ENCODE measurements at regions not wholly inside any gene's neighbourhood (a gene's known extent, or its start where the extent isn't known, plus 50 kb on each side); places are given as distances from the start of the nearest gene placed in this dataset.
A peak's percentile ranks its signal among the peaks of the same experiment; 100 is the strongest.

DNA sequence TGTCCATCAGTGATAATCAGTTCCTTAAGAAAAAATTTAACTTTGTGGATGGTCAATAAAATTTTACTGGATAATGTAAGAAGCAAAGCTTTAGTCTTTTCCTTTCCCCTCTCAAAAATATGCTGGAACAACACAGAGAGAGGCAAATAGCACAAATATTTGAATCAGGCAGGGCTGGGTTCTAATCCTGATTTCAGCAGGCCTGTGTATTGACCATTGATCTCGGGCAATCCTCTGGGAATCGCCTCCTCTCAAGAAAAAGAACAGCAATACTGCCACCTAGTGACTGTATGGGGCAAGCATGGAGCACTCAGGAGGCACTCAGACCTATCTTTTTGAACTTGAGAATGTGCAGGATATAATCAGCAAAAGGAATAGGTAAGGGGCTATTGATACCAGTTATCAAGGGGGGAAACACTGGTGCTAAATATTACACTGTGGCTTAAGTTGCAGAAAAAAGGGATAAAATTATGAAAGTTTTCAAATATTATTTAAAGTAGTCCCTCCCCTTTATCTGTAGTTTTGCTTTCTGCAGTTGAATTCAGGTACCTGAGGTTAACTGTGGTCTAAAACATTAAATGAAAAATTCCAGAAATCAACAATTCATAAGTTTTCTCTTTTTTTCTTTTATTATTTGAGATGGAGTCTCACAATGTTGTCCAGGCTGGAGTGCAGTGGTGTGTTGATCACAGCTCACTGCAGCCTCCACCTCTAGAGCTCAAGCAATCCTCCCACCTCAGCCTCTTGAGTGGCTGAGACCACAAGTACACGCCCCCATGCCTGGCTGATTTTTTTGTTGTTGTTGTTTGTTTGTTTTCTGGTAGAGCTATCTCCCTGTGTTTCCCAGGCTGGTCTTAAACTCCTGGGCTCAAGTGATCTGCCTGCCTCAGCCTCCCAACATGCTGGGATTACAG lies 91.8 kb upstream of the NHSL1 start:
- TF ChIP-seq, protein P1, sequence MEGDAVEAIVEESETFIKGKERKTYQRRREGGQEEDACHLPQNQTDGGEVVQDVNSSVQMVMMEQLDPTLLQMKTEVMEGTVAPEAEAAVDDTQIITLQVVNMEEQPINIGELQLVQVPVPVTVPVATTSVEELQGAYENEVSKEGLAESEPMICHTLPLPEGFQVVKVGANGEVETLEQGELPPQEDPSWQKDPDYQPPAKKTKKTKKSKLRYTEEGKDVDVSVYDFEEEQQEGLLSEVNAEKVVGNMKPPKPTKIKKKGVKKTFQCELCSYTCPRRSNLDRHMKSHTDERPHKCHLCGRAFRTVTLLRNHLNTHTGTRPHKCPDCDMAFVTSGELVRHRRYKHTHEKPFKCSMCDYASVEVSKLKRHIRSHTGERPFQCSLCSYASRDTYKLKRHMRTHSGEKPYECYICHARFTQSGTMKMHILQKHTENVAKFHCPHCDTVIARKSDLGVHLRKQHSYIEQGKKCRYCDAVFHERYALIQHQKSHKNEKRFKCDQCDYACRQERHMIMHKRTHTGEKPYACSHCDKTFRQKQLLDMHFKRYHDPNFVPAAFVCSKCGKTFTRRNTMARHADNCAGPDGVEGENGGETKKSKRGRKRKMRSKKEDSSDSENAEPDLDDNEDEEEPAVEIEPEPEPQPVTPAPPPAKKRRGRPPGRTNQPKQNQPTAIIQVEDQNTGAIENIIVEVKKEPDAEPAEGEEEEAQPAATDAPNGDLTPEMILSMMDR (IDR thresholded peaks at IDR 0.05; ENCODE audit: insufficient read depth, low read depth, low read length): peak; percentile 91
- no peak for TF ChIP-seq EZH2 (IDR thresholded peaks at IDR 0.05; ENCODE audit: insufficient read depth, low read length)
